ENCODE measurements at regions not wholly inside any gene's neighbourhood (a gene's known extent, or its start where the extent isn't known, plus 50 kb on each side); places are given as distances from the start of the nearest gene placed in this dataset.

GRCh38 chr19:27851002-27851481 lies 1361.9 kb downstream of the UQCRFS1 start:
- DNase-seq = no peak
- Mint-ChIP-seq H3K4me3 (no peak overlapping the region), H3K27me3 (no peaks in the 10 kb centered on the region), H3K9me3 (peaks cover 0 to 69% (median 21%) of the 10 kb centered on the region in 7 donors), H3K27ac (no peak overlapping the region), H3K4me1 (no peaks in the 10 kb centered on the region), H3K36me3 (no peaks in the 10 kb centered on the region)
- H3K9me3 ChIP-seq (ENCODE audit: control insufficient read depth in 2 of 2, low read length in 2 of 2) = peaks cover 2 to 71% of the 10 kb centered on the region in 2 experiments
- ATAC-seq (ENCODE audit: low read depth in 2 of 2) = no peak
- H3K4me3 ChIP-seq (ENCODE audit: low read depth, low read length) = no peak overlapping the region
- H3K27ac ChIP-seq (ENCODE audit: insufficient read depth, low read length, poor library complexity, severe bottlenecking) = no peak overlapping the region
- H3K27me3 ChIP-seq (ENCODE audit: control insufficient read depth, insufficient read depth, low read length) = no peaks in the 10 kb centered on the region
- no peaks in the 10 kb centered on the region for H3K4me1 ChIP-seq (ENCODE audit: control insufficient read depth, insufficient read depth, low read length, poor library complexity, severe bottlenecking)
- H3K36me3 ChIP-seq (ENCODE audit: control insufficient read depth, insufficient read depth, low read length) = no peaks in the 10 kb centered on the region

- peaks cover 7% of the 10 kb centered on the region for H3K36me3 Mint-ChIP-seq
- H3K4me1 ChIP-seq (ENCODE audit: control insufficient read depth, insufficient read depth, low read length, poor library complexity, severe bottlenecking) = no peaks in the 10 kb centered on the region
- peaks cover 2 to 75% (median 25%) of the 10 kb centered on the region in 7 donors for H3K9me3 Mint-ChIP-seq
- H3K4me3 ChIP-seq (ENCODE audit: low read depth, low read length) = no peak overlapping the region
- no peaks in the 10 kb centered on the region for H3K27me3 ChIP-seq (ENCODE audit: control insufficient read depth, insufficient read depth, low read length)
- DNase-seq (no peak), ATAC-seq (ENCODE audit: low read depth in 2 of 2) (no peak)
- H3K27ac Mint-ChIP-seq = no peak overlapping the region
- H3K27ac ChIP-seq (ENCODE audit: insufficient read depth, low read length, poor library complexity, severe bottlenecking) = no peak overlapping the region
- H3K9me3 ChIP-seq (ENCODE audit: control insufficient read depth in 2 of 2, low read length in 2 of 2) = peaks cover 6 to 69% of the 10 kb centered on the region in 2 experiments
- no peaks in the 10 kb centered on the region for H3K36me3 ChIP-seq (ENCODE audit: control insufficient read depth, insufficient read depth, low read length)
- H3K27me3 Mint-ChIP-seq = no peaks in the 10 kb centered on the region
- no peaks in the 10 kb centered on the region for H3K4me1 Mint-ChIP-seq
- H3K4me3 Mint-ChIP-seq = no peak overlapping the region
These were observed 1366.0 kb downstream of the UQCRFS1 start for GRCh38 chr19:27846944-27847343.

DNA sequence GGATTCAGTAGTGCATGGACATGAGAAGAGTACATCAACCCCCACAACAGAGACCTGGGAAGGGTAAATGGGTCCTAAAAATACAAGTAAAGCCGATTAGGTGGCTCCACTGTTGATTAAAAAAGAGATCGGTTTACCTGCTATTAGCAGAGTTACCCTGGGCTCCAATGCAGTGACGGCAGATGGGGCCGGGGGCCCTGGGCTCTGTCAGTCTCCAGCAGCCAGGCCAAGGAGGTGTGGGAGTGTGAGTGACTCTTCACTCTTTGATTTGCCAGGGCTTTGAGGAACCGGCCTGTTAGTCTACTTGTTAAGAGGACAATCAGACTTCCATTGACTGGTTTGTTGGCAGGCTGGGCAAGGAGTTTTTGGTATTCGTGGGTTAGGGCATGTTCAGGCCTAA lies 1368.7 kb downstream of the UQCRFS1 start:
- H3K9me3 Mint-ChIP-seq = peaks cover 2 to 73% (median 24%) of the 10 kb centered on the region in 7 donors
- no peaks in the 10 kb centered on the region for H3K27me3 Mint-ChIP-seq
- H3K9me3 ChIP-seq (ENCODE audit: control insufficient read depth in 2 of 2, low read length in 2 of 2) = peaks cover 6 to 55% of the 10 kb centered on the region in 2 experiments
- ATAC-seq (ENCODE audit: low read depth in 2 of 2) (no peak), DNase-seq (no peak)
- H3K27ac ChIP-seq (ENCODE audit: insufficient read depth, low read length, poor library complexity, severe bottlenecking) = no peak overlapping the region
- H3K4me1 ChIP-seq (ENCODE audit: control insufficient read depth, insufficient read depth, low read length, poor library complexity, severe bottlenecking) = no peaks in the 10 kb centered on the region
- no peaks in the 10 kb centered on the region for H3K36me3 ChIP-seq (ENCODE audit: control insufficient read depth, insufficient read depth, low read length)
- H3K4me3 ChIP-seq (ENCODE audit: low read depth, low read length) = no peak overlapping the region
- H3K36me3 Mint-ChIP-seq = peaks cover 11% of the 10 kb centered on the region
- H3K27me3 ChIP-seq (ENCODE audit: control insufficient read depth, insufficient read depth, low read length) = no peaks in the 10 kb centered on the region
- no peaks in the 10 kb centered on the region for H3K4me1 Mint-ChIP-seq
- H3K27ac Mint-ChIP-seq = no peak overlapping the region
- H3K4me3 Mint-ChIP-seq = no peak overlapping the region

DNA sequence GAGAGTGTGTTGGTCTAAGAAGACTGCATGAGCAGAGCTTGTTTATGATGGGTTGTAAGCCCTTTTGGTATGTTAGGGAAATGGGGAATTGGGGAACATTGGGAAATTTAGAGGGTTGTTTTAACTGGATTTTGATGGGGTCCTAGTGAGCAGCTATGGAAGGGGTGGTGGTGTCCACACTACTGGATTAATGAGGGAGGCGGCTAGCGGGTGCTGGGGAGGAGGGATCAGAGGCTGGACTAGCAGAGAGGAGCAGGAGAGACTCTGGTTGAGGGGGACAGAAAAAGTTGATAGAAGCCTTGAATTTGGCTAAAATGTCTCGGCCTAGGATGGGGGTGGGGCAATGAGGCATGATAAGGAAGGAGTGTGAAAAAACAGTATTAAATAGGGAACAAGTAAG lies 1369.1 kb downstream of the UQCRFS1 start:
- Mint-ChIP-seq H3K27ac (no peak overlapping the region), H3K27me3 (no peaks in the 10 kb centered on the region), H3K9me3 (peaks cover 2 to 69% (median 24%) of the 10 kb centered on the region in 7 donors), H3K4me1 (no peaks in the 10 kb centered on the region), H3K4me3 (no peak overlapping the region), H3K36me3 (peaks cover 11% of the 10 kb centered on the region)
- H3K9me3 ChIP-seq (ENCODE audit: control insufficient read depth in 2 of 2, low read length in 2 of 2) = peaks cover 7 to 52% of the 10 kb centered on the region in 2 experiments
- DNase-seq (no peak), ATAC-seq (ENCODE audit: low read depth in 2 of 2) (no peak)
- no peak overlapping the region for H3K27ac ChIP-seq (ENCODE audit: insufficient read depth, low read length, poor library complexity, severe bottlenecking)
- no peaks in the 10 kb centered on the region for H3K27me3 ChIP-seq (ENCODE audit: control insufficient read depth, insufficient read depth, low read length)
- no peaks in the 10 kb centered on the region for H3K36me3 ChIP-seq (ENCODE audit: control insufficient read depth, insufficient read depth, low read length)
- no peaks in the 10 kb centered on the region for H3K4me1 ChIP-seq (ENCODE audit: control insufficient read depth, insufficient read depth, low read length, poor library complexity, severe bottlenecking)
- no peak overlapping the region for H3K4me3 ChIP-seq (ENCODE audit: low read depth, low read length)

- no peak overlapping the region for H3K27ac ChIP-seq (ENCODE audit: insufficient read depth, low read length, poor library complexity, severe bottlenecking)
- no peaks in the 10 kb centered on the region for H3K4me1 ChIP-seq (ENCODE audit: control insufficient read depth, insufficient read depth, low read length, poor library complexity, severe bottlenecking)
- Mint-ChIP-seq H3K9me3 (peaks cover 3 to 51% (median 17%) of the 10 kb centered on the region in 7 donors), H3K27ac (no peak overlapping the region), H3K36me3 (peaks cover 8% of the 10 kb centered on the region), H3K4me1 (no peaks in the 10 kb centered on the region), H3K4me3 (no peak overlapping the region), H3K27me3 (no peaks in the 10 kb centered on the region)
- H3K9me3 ChIP-seq (ENCODE audit: control insufficient read depth in 2 of 2, low read length in 2 of 2) = peaks cover 0 to 4% of the 10 kb centered on the region in 2 experiments
- DNase-seq = no peak
- no peak for ATAC-seq (ENCODE audit: low read depth in 2 of 2)
- no peaks in the 10 kb centered on the region for H3K27me3 ChIP-seq (ENCODE audit: control insufficient read depth, insufficient read depth, low read length)
- no peak overlapping the region for H3K4me3 ChIP-seq (ENCODE audit: low read depth, low read length)
- no peaks in the 10 kb centered on the region for H3K36me3 ChIP-seq (ENCODE audit: control insufficient read depth, insufficient read depth, low read length)
These were observed 1379.9 kb downstream of the UQCRFS1 start for GRCh38 chr19:27833031-27833430.

DNA sequence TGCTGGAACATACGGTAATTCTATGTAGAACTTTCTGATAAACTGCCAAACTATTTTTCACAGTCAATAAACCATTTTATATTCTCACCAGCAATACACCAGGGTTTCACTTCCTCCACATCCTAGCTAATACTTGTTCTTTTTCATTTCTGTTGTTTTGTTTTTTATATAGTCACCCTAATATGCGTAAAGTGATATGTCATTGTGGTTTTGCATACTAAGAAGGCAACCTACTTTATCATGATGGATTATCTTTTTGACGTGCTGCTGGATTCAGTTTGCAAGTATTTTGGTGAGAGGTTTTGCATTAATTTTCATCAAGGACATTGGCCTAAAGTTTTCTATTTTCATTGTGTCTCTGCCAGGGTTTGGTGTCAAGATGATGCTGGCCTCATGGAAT lies 1384.1 kb downstream of the UQCRFS1 start:
- H3K4me1 Mint-ChIP-seq = no peaks in the 10 kb centered on the region
- Histone ChIP-seq H3K27ac (ENCODE audit: insufficient read depth, low read length, poor library complexity, severe bottlenecking) (no peak overlapping the region), H3K27me3 (ENCODE audit: control insufficient read depth, insufficient read depth, low read length) (no peaks in the 10 kb centered on the region), H3K36me3 (ENCODE audit: control insufficient read depth, insufficient read depth, low read length) (no peaks in the 10 kb centered on the region), H3K9me3 (ENCODE audit: control insufficient read depth in 2 of 2, low read length in 2 of 2) (peaks cover 2 to 8% of the 10 kb centered on the region in 2 experiments), H3K4me1 (ENCODE audit: control insufficient read depth, insufficient read depth, low read length, poor library complexity, severe bottlenecking) (no peaks in the 10 kb centered on the region), H3K4me3 (ENCODE audit: low read depth, low read length) (no peak overlapping the region)
- H3K36me3 Mint-ChIP-seq = peaks cover 3% of the 10 kb centered on the region
- ATAC-seq (ENCODE audit: low read depth in 2 of 2) = no peak
- H3K9me3 Mint-ChIP-seq = peaks cover 2 to 46% (median 12%) of the 10 kb centered on the region in 7 donors
- H3K4me3 Mint-ChIP-seq = no peak overlapping the region
- no peak overlapping the region for H3K27ac Mint-ChIP-seq
- no peak for DNase-seq
- no peaks in the 10 kb centered on the region for H3K27me3 Mint-ChIP-seq

- no peak overlapping the region for H3K4me3 Mint-ChIP-seq
- DNase-seq (no peak), ATAC-seq (ENCODE audit: low read depth in 2 of 2) (no peak)
- H3K9me3 Mint-ChIP-seq = peaks cover 0 to 44% (median 18%) of the 10 kb centered on the region in 7 donors
- H3K4me3 ChIP-seq (ENCODE audit: low read depth, low read length) = no peak overlapping the region
- no peaks in the 10 kb centered on the region for H3K27me3 ChIP-seq (ENCODE audit: control insufficient read depth, insufficient read depth, low read length)
- no peaks in the 10 kb centered on the region for H3K4me1 Mint-ChIP-seq
- no peaks in the 10 kb centered on the region for H3K4me1 ChIP-seq (ENCODE audit: control insufficient read depth, insufficient read depth, low read length, poor library complexity, severe bottlenecking)
- peaks cover 10% of the 10 kb centered on the region for H3K36me3 Mint-ChIP-seq
- no peaks in the 10 kb centered on the region for H3K27me3 Mint-ChIP-seq
- H3K27ac ChIP-seq (ENCODE audit: insufficient read depth, low read length, poor library complexity, severe bottlenecking) = no peak overlapping the region
- peaks cover 0 to 20% of the 10 kb centered on the region in 2 experiments for H3K9me3 ChIP-seq (ENCODE audit: control insufficient read depth in 2 of 2, low read length in 2 of 2)
- H3K27ac Mint-ChIP-seq = no peak overlapping the region
- no peaks in the 10 kb centered on the region for H3K36me3 ChIP-seq (ENCODE audit: control insufficient read depth, insufficient read depth, low read length)
These were observed 1388.8 kb downstream of the UQCRFS1 start for GRCh38 chr19:27824108-27824507.

DNA sequence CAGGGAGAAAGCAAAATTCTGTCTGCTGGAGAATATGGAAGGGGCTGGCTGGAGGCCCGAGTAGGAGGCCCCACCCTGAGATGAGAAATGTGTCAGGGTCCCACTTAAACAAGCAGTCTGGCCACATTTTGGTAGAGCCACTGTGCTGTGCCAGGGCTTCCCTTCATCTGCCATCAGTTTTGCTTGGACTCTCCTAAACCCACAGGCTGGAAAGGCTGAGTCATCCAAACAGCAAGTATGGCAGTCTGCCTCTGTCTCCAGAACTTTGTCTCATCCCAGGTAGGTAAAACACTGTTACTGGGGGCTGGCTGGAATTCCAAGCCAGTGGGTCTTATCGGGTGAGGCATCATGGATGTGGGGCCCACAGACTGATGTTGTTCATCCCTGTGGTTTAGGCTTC lies 1390.6 kb downstream of the UQCRFS1 start:
- H3K36me3 Mint-ChIP-seq = peaks cover 17% of the 10 kb centered on the region
- Histone ChIP-seq H3K27me3 (ENCODE audit: control insufficient read depth, insufficient read depth, low read length) (no peaks in the 10 kb centered on the region), H3K9me3 (ENCODE audit: control insufficient read depth in 2 of 2, low read length in 2 of 2) (peaks cover 4 to 20% of the 10 kb centered on the region in 2 experiments), H3K36me3 (ENCODE audit: control insufficient read depth, insufficient read depth, low read length) (no peaks in the 10 kb centered on the region), H3K27ac (ENCODE audit: insufficient read depth, low read length, poor library complexity, severe bottlenecking) (no peak overlapping the region), H3K4me1 (ENCODE audit: control insufficient read depth, insufficient read depth, low read length, poor library complexity, severe bottlenecking) (no peaks in the 10 kb centered on the region), H3K4me3 (ENCODE audit: low read depth, low read length) (no peak overlapping the region)
- no peaks in the 10 kb centered on the region for H3K27me3 Mint-ChIP-seq
- H3K9me3 Mint-ChIP-seq = peaks cover 3 to 43% (median 17%) of the 10 kb centered on the region in 7 donors
- DNase-seq (no peak), ATAC-seq (ENCODE audit: low read depth in 2 of 2) (no peak)
- H3K4me3 Mint-ChIP-seq = no peak overlapping the region
- no peaks in the 10 kb centered on the region for H3K4me1 Mint-ChIP-seq
- H3K27ac Mint-ChIP-seq = no peak overlapping the region

All from CD4-positive, CD25-positive, alpha-beta regulatory T cell (primary cell).